Tongue (tissue), 1 donor: ENCODE measurements at regions not wholly inside any gene's neighbourhood (a gene's known extent, or its start where the extent isn't known, plus 50 kb on each side); places are given as distances from the start of the nearest gene placed in this dataset.
A peak's percentile ranks its signal among the peaks of the same experiment; 100 is the strongest.

Source experiments
- DNase-seq: peaks from one replicate; pipeline ENCODE4 v3.0.0-alpha.2; 2015

DNA sequence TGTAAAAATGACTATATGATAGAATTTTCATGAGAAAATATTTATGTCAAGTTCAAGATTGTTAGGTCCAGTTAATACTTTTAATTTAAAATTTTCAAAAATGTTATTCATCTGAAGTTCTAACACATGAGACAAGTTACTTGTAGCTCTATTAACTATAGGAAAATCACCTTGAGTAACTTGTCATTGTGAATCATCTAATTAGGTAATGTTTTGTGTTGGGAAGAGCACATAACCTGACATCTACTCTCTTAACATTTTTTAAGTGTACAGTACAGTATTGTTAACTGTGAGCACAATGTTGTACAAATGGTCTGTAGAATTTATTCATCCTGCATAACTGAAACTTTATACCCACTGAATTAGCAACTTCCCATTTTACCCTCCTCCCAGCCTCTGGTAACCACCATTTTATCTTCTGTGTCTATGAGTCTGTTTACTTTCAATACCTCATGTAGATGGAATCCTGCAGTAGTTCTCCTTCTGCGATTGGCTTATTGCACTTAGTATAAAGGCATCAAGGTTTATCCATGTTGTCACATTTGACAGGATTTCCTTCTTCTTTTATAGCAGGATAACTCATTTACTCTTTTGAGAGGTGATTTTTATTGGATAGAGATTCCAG, 54.6 kb downstream of the ARL4A start:
- no peak for DNase-seq

DNA sequence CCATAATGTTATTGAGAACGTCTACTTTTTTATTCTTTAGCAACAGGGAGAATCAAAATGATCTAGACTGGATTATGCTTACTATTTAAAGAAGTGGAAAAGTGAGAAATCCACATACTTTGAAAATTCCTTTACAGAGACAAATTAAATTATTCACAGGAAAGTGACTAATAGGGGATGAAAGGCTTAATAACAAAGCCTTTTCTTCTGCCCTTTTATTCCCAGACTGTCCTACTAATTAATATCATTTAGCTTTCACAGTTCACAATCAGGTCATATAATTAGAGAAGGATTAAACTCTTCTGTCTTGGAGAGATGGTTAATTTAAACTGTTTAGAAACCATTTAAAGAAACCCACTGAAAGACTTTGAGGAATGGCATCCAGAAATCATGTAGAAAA, 58.8 kb downstream of the ARL4A start:
- no peak for DNase-seq

DNA sequence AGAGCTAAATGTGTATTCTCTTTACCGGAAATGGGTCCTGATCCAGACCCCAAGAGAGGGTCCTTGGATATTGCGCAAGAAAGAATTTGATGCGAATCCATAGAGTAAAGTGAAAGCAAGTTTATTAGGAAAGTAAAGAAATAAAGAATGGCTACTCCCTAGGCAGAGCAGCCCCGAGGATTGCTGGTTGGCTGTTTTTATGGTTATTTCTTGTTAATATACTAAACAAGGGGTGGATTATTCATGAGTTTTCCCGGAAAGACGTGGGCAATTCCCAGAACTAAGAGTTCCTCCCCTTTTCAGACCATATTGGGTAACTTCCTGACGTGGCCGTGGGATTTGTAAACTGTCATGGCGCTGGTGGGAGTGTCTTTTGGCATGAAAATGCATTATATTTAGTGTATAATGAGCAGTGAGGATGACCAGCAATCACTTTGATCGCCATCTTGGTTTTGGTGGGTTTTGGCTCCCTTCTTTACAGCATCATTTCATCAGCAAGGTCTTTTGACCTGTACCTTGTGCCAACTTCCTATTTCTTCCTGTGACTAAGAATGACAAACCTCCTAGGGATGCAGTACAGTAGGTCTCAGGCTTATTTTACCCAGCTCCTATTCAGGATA, 60.4 kb downstream of the ARL4A start:
- DNase-seq = no peak

DNA sequence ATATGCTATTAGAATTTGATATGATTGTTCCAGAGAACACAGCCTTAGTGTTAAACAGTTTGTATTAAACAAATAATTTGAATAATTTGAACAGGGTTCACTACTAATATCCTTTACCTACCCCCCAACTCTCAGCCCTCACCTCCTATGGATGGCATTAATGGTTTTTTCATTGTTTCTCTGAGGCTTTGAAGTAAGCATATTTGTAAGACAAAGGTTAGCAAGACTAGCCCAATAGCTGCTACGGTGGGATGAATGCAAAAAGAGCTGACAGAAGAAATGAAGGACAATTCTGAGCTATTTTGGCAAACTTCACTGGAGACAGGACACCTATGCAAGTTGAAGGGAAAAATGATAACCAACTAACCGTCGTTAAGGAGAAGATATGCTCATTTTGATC, 61.6 kb downstream of the ARL4A start:
- no peak for DNase-seq

DNA sequence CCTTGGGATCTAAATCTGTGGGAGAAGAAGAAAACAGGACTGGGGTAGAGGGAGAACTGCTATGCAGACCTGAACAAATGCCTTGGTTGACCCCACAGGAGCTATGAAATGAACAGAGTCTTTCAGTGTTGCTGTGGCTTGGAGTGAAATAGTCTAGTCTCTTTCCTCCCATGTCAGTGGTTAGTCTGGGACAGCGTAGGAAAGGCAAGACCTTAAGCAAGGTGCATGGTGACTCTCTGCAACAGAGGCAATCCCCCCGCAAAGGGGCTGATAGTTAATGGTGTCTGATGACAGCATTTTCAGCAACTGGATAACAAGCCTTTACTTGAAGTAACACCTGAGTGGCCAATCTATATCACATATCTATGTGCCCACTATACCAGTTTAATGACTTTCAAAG, 62.3 kb downstream of the ARL4A start:
- DNase-seq = no peak

DNA sequence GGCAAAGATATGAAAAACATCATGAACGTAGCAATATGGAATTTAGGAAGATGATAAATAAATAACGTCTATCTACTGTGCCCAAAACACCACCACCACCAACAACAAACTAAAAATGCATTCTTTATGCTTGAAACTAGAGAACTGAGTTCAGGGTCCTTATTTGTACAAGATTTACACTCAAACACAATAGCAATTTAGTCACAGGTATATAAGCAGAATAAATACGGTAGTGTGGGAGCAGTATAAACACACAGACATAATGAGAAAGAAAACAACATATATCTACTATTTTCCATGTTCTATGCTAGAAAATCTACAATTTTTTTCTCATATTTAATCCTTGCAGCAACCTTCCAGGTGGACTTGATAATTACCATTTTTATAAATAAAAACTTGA, 64.3 kb downstream of the ARL4A start:
- DNase-seq = no peak

DNA sequence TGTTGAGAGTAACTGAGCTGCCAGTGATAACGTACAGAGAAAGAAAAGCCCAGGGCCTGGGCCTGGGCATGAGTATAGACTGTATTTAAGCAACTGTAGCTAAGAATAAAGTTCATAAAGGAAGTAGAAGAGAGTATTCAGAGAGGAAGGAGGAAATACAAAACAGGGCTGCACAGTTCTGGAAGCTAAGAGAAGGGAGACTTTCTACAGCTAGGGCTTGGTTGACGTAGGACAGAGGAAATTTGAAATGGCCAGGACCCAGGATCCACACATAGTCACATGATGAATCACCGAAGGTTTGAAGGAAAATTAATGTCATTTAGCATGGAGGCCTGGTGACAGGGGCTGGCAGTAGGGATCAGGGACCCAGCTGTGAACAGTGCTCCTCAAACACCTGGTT, 66.7 kb downstream of the ARL4A start:
- DNase-seq = no peak

- no peak for DNase-seq
These were observed 69.4 kb downstream of the ARL4A start for GRCh38 chr7:12756821-12757220.

DNA sequence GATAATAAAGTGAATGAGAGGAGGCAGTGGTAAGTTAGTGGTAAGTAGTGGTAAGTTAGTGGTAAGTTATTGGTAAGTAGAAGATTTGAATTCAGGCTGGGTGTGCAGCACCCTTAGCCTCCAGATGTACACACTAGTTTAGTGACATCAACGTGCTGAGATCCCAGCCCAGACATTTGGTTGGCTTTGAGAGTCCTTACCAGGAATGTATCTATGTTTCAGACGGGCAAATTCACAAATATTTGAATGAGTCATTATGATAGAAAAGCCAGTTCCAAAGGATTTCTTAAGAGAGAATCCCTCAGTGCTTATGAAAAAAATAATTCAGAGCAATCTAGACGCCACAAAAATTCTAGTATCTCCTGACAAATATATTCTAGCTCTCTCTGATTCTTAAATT, 70.0 kb downstream of the ARL4A start:
- DNase-seq = no peak

GRCh38 chr7:12759151-12759550, 71.7 kb downstream of the ARL4A start:
- DNase-seq = peak; percentile 79

DNA sequence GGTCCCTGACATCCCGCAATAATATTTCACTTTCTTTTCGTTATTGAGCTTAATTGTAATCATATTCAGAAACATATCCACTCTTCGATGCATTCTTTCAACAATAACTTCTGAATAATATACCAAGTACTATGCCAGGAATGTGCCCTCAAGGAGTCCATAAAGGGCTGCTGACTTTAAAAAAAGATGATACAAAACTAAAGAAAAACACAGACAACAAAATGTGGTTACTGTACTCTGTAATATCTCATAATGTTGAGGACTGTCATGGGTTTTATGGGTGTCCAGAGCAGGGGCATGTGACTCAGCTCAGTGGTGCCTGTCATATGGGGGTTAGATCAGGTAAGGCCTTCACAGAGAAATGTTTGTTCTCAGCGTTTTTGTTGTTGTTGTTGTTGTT, 73.7 kb downstream of the ARL4A start:
- no peak for DNase-seq

DNA sequence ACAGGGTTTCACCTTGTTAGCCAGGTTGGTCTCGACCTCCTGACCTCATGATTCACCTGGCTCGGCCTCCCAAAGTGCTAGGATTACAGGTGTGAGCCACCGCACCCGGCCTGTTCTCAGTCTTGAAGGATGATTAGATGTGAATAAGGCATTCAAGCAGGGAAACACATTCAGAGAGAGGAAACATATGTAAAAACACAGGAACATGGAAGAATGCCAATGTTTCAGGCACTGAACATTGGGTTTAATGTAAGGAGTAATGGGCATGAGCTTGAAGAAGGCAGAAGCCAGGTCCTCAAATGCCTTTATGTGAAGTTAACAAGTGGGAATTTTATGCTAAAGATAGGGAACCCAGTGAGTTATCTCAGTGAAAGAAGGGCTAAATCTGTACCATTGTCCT, 74.3 kb downstream of the ARL4A start:
- no peak for DNase-seq

DNA sequence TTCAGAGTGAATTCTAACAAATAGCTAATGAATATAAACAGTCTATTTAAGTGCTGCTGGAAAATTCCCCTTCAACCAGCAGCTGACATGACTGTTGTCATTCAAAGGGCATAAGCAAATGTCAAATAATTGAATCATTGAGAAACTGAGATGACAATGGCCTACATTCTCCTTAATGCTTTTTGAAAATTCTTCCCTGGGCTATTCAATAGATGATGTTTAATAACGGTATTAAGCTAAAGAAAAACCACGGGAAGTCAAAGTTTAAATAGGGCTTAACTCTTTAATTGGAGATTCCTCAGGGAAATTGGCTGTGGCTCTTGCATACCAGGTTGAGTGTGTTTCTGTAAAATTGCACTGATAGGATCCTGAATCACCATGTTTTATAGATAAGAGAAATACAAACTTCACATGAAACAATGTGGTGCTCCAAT, 77.0 kb downstream of the ARL4A start:
- DNase-seq = no peak

GRCh38 chr7:12765431-12766100, 78.1 kb downstream of the ARL4A start:
- no peak for DNase-seq

DNA sequence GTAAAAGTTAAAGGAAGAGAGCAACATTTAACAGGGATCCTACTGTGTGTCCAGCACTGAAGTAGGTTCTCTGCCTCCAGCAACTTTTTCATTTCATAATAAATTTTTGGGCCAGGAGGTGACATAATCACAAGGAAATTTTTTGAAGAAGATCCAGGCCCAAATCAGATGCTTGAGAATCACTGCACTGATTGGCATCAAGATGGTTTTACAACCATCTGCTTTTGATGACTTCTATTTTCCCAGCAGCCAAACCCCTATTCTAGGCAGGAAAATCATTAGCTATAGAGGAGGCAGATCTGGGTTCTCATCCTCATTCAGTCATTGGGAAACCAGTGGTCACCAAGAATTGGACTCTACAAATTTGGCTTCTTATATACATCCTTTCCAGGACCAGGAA, 79.0 kb downstream of the ARL4A start:
- no peak for DNase-seq

GRCh38 chr7:12768948-12769347, 81.5 kb downstream of the ARL4A start:
- no peak for DNase-seq

DNA sequence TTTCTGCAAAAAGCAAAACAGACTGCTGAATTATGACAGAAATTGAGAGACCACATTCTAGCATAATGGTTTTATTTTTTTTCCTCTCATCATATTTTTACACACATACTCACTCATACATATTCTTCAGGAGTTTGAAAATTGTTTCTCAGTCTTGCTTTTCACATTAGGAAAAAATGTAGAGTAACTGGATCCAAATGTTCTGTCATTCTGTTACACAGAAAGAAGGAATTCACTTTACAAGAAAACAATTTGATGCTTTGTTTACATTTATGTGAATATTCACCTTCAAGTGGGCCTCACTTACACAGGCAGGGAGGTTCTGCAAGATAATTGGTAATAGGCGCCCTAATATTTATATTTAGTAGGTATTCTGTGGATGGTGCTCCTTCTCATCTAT, 82.0 kb downstream of the ARL4A start:
- DNase-seq = peak; percentile 34

- no peak for DNase-seq
These were observed 83.0 kb downstream of the ARL4A start for GRCh38 chr7:12770227-12770975.

DNA sequence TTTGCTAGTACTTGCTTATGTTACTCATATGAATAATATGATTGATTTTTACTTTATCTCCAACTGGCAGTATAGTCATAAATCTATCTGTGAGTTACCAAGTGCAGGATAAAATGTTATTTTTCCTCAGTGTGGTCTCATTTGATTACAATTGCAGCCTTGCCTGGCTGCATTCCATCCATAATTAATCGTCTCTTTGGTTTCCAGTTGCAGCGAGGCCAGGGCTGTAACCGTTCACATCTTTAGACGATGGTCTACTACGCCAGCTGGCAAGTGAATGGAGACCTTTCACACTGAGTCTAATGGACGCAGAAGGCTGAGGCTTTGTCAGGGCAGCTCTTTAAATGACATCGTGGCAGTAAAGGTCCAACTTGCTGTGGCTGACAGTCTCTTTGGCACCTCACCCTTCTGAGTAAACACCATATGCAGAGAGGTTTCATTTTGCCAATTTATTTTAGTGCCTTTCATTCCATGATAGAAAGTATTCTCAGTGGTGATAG, 84.0 kb downstream of the ARL4A start:
- DNase-seq = peak; percentile 82

DNA sequence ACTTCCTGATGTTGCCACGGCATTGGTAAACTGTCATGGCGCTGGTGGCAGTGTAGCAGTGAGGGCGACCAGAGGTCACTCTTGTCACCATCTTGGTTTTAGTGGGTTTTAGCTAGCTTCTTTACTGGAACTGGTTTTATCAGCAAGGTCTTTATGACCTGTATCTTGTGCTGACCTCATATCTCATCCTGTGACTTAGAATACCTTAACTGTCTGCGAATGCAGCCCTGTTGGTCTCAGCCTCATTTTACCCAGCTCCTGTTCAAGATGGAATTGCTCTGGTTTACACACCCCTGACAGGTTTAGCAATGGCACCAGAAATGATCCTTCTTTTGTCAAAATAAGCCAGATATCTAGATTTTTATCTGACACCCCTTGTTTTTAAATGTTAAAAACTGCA, 85.3 kb downstream of the ARL4A start:
- DNase-seq = no peak

GRCh38 chr7:12777257-12777656, 89.8 kb downstream of the ARL4A start:
- DNase-seq = no peak

DNA sequence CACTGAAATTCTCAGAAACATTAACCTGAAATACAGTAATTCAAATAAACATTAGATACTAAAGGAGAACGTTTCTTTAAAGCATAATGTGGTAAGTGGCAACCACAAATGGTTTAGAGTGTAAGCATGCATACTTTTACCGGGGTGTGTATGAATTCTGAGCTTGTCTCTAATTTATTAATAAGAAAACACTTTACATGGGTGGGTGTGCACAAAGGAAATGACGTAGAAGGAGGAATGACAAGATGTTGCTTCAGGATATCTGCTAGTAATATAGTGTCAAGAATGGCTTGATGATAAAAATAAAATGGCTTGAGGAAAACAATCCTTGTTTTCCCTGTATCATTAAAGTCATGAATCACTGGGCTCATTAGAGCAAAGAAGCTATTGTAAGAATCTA, 92.5 kb downstream of the ARL4A start:
- no peak for DNase-seq
